ENCODE measurements at regions not wholly inside any gene's neighbourhood (a gene's known extent, or its start where the extent isn't known, plus 50 kb on each side); places are given as distances from the start of the nearest gene placed in this dataset.
A peak's percentile ranks its signal among the peaks of the same experiment; 100 is the strongest.

DNA sequence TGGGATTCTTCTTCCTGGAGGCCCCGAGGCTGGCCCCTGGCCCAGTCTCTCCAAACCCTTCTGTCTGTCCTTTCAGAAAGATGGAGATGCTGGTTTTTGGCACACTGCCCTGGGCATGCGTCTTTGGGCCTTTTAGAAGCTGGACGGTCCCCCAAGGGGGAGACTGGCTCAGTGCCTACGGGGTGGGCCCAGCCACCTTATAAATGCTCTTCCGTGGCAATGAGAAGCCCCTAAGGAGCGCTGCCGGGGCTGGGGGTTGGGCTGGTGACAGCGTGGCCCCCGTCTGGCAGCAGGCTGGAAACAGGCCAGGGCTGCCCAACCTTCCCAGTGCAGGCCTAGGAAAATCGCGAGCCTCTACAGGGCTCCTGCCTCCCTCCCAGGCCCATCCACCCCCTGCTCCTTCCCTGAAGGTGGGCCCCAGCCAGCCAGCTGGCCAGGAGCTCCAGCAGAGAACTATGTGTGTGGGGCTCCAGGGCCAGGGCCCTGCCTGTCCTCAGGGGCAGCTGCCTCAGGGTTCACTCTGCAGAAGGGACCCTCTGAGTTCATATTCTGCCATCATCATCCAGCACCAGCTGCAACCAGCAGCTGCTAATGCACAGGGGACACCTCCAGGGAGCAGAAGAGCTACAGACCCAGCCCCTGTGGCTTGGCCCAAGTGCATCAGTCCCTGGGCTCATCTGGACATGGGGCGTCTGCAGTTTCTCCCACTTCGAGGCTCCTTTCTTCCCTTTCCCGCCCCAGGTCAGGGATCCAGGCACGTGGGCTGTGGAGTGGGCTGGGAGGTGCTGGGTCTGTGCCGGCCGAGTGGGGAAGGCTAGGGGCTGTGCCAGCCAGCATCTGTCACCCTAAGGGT is 107.6 kb upstream of the OTOS start:
- no peaks in the 10 kb centered on the region for H3K27me3 ChIP-seq (ENCODE audit: control insufficient read depth, insufficient read depth, low read length)
- no peaks in the 10 kb centered on the region for H3K36me3 ChIP-seq (ENCODE audit: insufficient read depth, low read length)
- no peak overlapping the region for H3K9ac ChIP-seq (ENCODE audit: low read depth, low read length)
- H3K4me3 ChIP-seq (ENCODE audit: low read length) = no peak overlapping the region
- peaks cover 38% of the 10 kb centered on the region for H3K4me1 ChIP-seq (ENCODE audit: control insufficient read depth, insufficient read depth, low read length)
- H3K4me2 ChIP-seq (ENCODE audit: low read length) = no peak overlapping the region
- no peaks in the 10 kb centered on the region for H3K9me3 ChIP-seq (replicated peaks; ENCODE audit: low read length)

GRCh38 chr2:240248721-240249422 is 108.4 kb upstream of the OTOS start:
- Histone ChIP-seq H3K9ac (ENCODE audit: low read depth, low read length) (no peak overlapping the region), H3K27me3 (ENCODE audit: control insufficient read depth, insufficient read depth, low read length) (no peaks in the 10 kb centered on the region), H3K4me2 (ENCODE audit: low read length) (no peak overlapping the region), H3K9me3 (replicated peaks; ENCODE audit: low read length) (no peaks in the 10 kb centered on the region), H3K4me1 (ENCODE audit: control insufficient read depth, insufficient read depth, low read length) (peaks cover 38% of the 10 kb centered on the region), H3K4me3 (ENCODE audit: low read length) (no peak overlapping the region), H3K36me3 (ENCODE audit: insufficient read depth, low read length) (no peaks in the 10 kb centered on the region)

DNA sequence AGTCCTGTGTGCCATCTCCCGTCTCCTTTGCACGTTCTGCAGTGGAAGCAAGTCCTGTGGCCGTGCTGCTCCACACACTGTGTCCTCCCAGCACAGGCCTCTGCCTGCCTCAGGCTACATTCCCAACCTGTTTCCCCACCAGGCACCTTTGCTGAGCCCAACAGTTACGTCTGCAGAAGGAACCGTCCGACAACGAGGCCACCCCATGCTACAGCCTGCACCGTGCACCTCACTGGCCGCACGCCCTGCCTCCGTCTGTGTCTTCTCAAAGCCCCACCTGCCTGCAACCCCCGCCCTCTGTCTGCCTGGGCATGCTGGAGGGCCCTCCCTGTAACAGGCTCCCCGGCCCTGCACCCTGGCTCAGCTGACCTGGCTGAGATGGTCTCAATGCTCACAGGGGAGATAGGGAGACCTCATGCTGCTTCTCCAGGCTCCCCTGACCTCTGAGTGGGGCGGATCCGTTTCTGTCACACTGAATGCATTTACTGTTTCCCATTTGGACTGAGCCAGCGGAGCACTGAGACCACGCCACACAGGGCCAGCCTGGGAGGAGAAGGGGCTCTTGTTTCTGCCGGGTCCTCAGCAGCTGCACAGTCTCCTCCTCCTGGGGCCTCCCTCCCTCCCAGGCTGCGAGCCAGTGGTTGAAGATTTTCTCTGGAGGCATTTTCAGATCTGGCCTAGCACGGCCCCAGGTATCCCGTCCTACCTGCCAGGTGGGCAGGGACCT is 109.1 kb upstream of the OTOS start:
- Histone ChIP-seq H3K9ac (ENCODE audit: low read depth, low read length) (no peak overlapping the region), H3K4me3 (ENCODE audit: low read length) (no peak overlapping the region), H3K4me1 (ENCODE audit: control insufficient read depth, insufficient read depth, low read length) (peaks cover 38% of the 10 kb centered on the region), H3K9me3 (replicated peaks; ENCODE audit: low read length) (no peaks in the 10 kb centered on the region), H3K36me3 (ENCODE audit: insufficient read depth, low read length) (no peaks in the 10 kb centered on the region), H3K4me2 (ENCODE audit: low read length) (no peak overlapping the region), H3K27me3 (ENCODE audit: control insufficient read depth, insufficient read depth, low read length) (no peaks in the 10 kb centered on the region)

GRCh38 chr2:240250150-240250984 is 109.9 kb upstream of the OTOS start:
- Histone ChIP-seq H3K4me1 (ENCODE audit: control insufficient read depth, insufficient read depth, low read length) (peaks cover 38% of the 10 kb centered on the region), H3K36me3 (ENCODE audit: insufficient read depth, low read length) (no peaks in the 10 kb centered on the region), H3K27me3 (ENCODE audit: control insufficient read depth, insufficient read depth, low read length) (no peaks in the 10 kb centered on the region), H3K4me3 (ENCODE audit: low read length) (peak overlapping the region; percentile 39), H3K4me2 (ENCODE audit: low read length) (peak overlapping the region; percentile 81), H3K9ac (ENCODE audit: low read depth, low read length) (peak overlapping the region; percentile 68), H3K9me3 (replicated peaks; ENCODE audit: low read length) (no peaks in the 10 kb centered on the region)

DNA sequence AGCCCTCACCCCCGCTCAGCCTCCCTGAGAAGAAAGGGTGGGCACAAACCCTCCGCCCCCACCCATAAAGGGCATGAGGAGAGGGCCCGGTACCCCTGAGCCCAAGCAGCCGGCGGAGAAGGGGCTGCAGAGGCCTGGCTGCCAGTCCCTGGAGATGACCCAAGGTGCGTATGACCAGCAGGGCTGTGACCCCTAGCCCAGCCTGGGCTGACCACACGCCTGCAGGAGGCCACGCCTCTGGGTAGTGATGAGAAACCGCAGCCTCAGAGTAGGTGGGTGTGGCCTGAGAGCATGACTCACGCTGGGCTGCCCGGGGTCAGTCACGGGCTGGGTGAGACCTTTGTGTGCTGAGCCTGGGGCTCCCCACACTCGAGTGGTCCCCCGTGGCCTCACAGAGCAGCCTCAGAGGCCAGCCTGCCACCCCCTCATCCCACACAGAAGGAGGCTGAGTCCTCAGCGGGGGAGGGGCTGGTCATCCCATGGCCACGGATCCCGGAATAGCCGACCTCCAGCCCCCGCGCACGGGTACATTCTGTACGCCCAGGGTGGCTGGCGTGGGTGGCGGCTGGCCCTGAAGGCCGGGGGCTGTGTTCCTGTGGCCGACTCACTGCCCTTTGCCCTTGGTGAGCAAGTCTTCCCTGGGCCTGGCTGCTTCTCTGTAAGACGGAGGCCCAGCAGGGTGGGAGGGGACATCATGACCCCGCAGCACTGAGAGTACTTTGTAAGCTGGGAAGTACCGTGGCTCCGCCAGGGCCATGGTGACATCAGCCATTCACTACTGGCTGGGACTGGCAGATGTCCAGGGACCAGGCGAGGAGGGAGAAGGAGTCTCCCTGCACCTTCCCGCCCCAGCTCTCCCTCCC is 110.8 kb upstream of the OTOS start:
- peaks cover 30% of the 10 kb centered on the region for H3K4me1 ChIP-seq (ENCODE audit: control insufficient read depth, insufficient read depth, low read length)
- peak overlapping the region; percentile 60 for H3K4me3 ChIP-seq (ENCODE audit: low read length)
- no peaks in the 10 kb centered on the region for H3K36me3 ChIP-seq (ENCODE audit: insufficient read depth, low read length)
- no peaks in the 10 kb centered on the region for H3K9me3 ChIP-seq (replicated peaks; ENCODE audit: low read length)
- no peaks in the 10 kb centered on the region for H3K27me3 ChIP-seq (ENCODE audit: control insufficient read depth, insufficient read depth, low read length)
- peak overlapping the region; percentile 68 for H3K9ac ChIP-seq (ENCODE audit: low read depth, low read length)
- H3K4me2 ChIP-seq (ENCODE audit: low read length) = peak overlapping the region; percentile 81

DNA sequence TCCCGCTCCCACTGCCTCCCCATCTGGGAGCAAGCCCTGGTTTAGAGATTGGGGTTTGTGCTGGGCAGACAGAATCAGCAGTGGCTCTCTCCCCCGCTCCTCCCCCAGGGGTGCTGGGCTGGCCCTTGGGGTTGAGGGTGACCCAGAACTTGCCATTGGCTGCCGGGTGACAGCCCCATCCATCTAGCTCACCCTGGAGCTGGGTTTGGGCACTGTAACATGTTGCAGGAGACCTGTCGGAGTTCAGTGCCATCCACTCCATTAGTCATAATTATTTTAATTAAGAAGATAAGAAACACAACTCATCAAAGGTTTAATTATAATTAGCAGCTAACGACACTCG is 111.4 kb upstream of the OTOS start:
- Histone ChIP-seq H3K36me3 (ENCODE audit: insufficient read depth, low read length) (no peaks in the 10 kb centered on the region), H3K4me2 (ENCODE audit: low read length) (peak overlapping the region; percentile 81), H3K4me3 (ENCODE audit: low read length) (peak overlapping the region; percentile 60), H3K9me3 (replicated peaks; ENCODE audit: low read length) (no peaks in the 10 kb centered on the region), H3K9ac (ENCODE audit: low read depth, low read length) (peak overlapping the region; percentile 68), H3K4me1 (ENCODE audit: control insufficient read depth, insufficient read depth, low read length) (peaks cover 29% of the 10 kb centered on the region), H3K27me3 (ENCODE audit: control insufficient read depth, insufficient read depth, low read length) (no peaks in the 10 kb centered on the region)

- Histone ChIP-seq H3K36me3 (ENCODE audit: insufficient read depth, low read length) (no peaks in the 10 kb centered on the region), H3K9ac (ENCODE audit: low read depth, low read length) (no peak overlapping the region), H3K4me1 (ENCODE audit: control insufficient read depth, insufficient read depth, low read length) (peaks cover 29% of the 10 kb centered on the region), H3K9me3 (replicated peaks; ENCODE audit: low read length) (no peaks in the 10 kb centered on the region), H3K4me2 (ENCODE audit: low read length) (no peak overlapping the region), H3K4me3 (ENCODE audit: low read length) (no peak overlapping the region), H3K27me3 (ENCODE audit: control insufficient read depth, insufficient read depth, low read length) (no peaks in the 10 kb centered on the region)
Measured at GRCh38 chr2:240252191-240252871, 111.9 kb upstream of the OTOS start.

DNA sequence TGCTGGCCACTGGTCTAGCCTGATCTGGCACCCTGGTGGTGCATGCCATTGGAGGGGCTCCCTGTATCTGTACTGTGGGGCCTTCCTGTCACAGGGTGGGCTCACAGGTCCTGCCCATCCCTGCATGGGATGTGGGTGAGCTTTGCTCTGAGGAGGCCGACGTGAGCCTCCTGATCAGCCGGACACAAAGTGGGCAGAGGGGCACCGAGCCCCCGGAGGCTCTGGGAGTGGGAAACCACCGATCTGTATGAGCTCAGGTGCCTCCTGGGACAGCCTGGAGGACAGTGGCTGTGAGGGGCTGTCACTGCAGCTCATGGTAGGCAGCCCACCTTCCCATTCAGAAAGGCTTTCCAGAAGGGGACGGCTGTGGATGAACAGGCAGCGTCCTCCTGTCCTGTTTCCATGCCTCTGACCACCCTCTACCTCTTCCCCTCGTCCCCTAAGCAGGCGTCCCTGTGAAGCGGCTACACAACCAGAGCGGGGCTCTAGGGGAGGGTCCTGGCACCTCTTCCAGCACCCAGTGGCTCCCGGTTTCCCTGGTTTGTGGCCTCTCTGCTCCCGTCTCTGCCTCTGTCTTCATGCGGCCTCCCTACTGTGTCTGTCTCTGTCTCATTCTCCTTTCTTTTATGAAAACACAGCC is 112.5 kb upstream of the OTOS start:
- no peaks in the 10 kb centered on the region for H3K27me3 ChIP-seq (ENCODE audit: control insufficient read depth, insufficient read depth, low read length)
- H3K36me3 ChIP-seq (ENCODE audit: insufficient read depth, low read length) = no peaks in the 10 kb centered on the region
- H3K9ac ChIP-seq (ENCODE audit: low read depth, low read length) = no peak overlapping the region
- peaks cover 29% of the 10 kb centered on the region for H3K4me1 ChIP-seq (ENCODE audit: control insufficient read depth, insufficient read depth, low read length)
- no peak overlapping the region for H3K4me3 ChIP-seq (ENCODE audit: low read length)
- H3K9me3 ChIP-seq (replicated peaks; ENCODE audit: low read length) = no peaks in the 10 kb centered on the region
- no peak overlapping the region for H3K4me2 ChIP-seq (ENCODE audit: low read length)

- Histone ChIP-seq H3K4me3 (ENCODE audit: low read length) (no peak overlapping the region), H3K36me3 (ENCODE audit: insufficient read depth, low read length) (no peaks in the 10 kb centered on the region), H3K9me3 (replicated peaks; ENCODE audit: low read length) (no peaks in the 10 kb centered on the region), H3K4me1 (ENCODE audit: control insufficient read depth, insufficient read depth, low read length) (peaks cover 29% of the 10 kb centered on the region), H3K4me2 (ENCODE audit: low read length) (no peak overlapping the region), H3K9ac (ENCODE audit: low read depth, low read length) (no peak overlapping the region), H3K27me3 (ENCODE audit: control insufficient read depth, insufficient read depth, low read length) (no peaks in the 10 kb centered on the region)
Measured at GRCh38 chr2:240253583-240254145, 113.2 kb upstream of the OTOS start.

All from skeletal muscle satellite cell (primary cell).